MCF 10A (cell line): ENCODE measurements at regions not wholly inside any gene's neighbourhood (a gene's known extent, or its start where the extent isn't known, plus 50 kb on each side); places are given as distances from the start of the nearest gene placed in this dataset.
"Not testable (repeated sequence)": the region's sequence is repeated elsewhere in the genome, so short reads cannot be mapped to it uniquely, and the experiment has no call there.

Experiments
- BruUV-seq: library from RNA; stranded (reverse); fragments of 400-500 nt; replicated peaks from 2 replicates; lab custom pipeline; 2021; lab: Mats Ljungman, UMichigan
- CTCF ChIA-PET: fragments of 300-600 bp; sonication (Branson Sonifier 250); formaldehyde crosslinking; extraction: SDS; loops from one replicate; lab custom pipeline; 2021; ENCODE audit warnings: antibody characterized with exemption, inconsistent platforms; lab: Yijun Ruan, JAX
- POLR2A ChIA-PET: fragments of 300-600, 350-650 bp; sonication (Branson Sonifier 250); formaldehyde crosslinking; extraction: SDS; loops from one replicate; lab custom pipeline; 2020; ENCODE audit warnings: antibody characterized with exemption, inconsistent platforms; lab: Yijun Ruan, JAX
- DNase-seq: peaks from one replicate; pipeline ENCODE4 v3.0.0-alpha.2; 2018; ENCODE audit not compliant: unreplicated experiment
- H3K27ac Mint-ChIP-seq: one replicate; pipeline ENCODE4 v1.8.0; 2022; ENCODE audit warnings: mild to moderate bottlenecking, low read depth, mixed read lengths; ENCODE audit not compliant: unreplicated experiment
- H3K27me3 Mint-ChIP-seq: one replicate; pipeline ENCODE4 v1.8.0; 2022; ENCODE audit warnings: mixed read lengths; ENCODE audit not compliant: insufficient read depth, unreplicated experiment
- H3K36me3 Mint-ChIP-seq: one replicate; pipeline ENCODE4 v1.8.0; 2022; ENCODE audit warnings: mild to moderate bottlenecking, moderate library complexity, mixed read lengths; ENCODE audit not compliant: insufficient read depth, unreplicated experiment
- H3K4me1 Mint-ChIP-seq: one replicate; pipeline ENCODE4 v1.8.0; 2022; ENCODE audit warnings: mixed read lengths; ENCODE audit not compliant: insufficient read depth, unreplicated experiment
- H3K4me3 Mint-ChIP-seq: one replicate; pipeline ENCODE4 v1.8.0; 2022; ENCODE audit warnings: mild to moderate bottlenecking, moderate library complexity, mixed read lengths; ENCODE audit not compliant: unreplicated experiment
- H3K9me3 Mint-ChIP-seq: one replicate; pipeline ENCODE4 v1.8.0; 2022; ENCODE audit warnings: mixed read lengths; ENCODE audit not compliant: unreplicated experiment
- intact Hi-C: fragments of 100-400 bp; cut with micrococcal nuclease; formaldehyde crosslinking; loops from 2 replicates; pipeline ENCODE4 v1.14.1; 2022
- TF ChIP-seq, protein P1 (sequence below): fragments of 200-600 bp; IDR thresholded peaks from one replicate; pipeline ENCODE4 v1.8.0; 2022; ENCODE audit warnings: antibody characterized with exemption, mild to moderate bottlenecking; ENCODE audit not compliant: unreplicated experiment

DNA sequence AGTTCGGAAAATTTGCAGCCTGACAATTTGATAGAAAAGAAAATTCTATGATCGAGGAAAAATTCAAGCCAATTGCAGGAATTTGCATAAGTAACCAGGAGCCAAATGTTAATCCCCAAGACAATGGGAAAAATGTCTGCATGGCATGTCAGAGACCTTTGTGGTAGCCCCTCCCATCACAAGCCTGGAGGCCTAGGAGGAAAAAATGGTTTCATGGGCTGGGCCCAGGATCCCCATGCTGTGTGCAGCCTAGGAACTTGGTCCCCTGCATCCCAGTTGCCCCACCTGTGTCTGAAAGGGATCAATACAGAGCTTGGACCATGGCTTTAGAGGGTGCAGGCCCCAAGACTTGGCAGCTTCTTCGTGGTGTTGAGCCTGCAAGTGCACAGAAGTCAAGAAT is 1847.9 kb upstream of the ACO1 start:
- intact Hi-C loops: no loop called here
- BruUV-seq: no TSS peak

DNA sequence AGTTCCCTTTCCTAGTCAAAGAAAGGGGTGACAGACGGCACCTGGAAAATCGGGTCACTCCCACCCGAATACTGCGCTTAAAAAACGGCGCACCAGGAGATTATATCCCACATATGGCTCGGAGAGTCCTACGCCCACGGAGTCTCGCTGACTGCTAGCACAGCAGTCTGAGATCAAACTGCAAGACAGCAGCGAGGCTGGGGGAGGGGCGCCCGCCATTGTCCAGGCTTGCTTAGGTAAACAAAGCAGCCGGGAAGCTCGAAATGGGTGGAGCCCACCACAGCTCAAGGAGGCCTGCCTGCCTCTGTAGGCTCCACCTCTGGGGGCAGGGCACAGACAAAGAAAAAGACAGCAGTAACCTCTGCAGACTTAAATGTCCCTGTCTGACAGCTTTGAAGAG is 1844.7 kb upstream of the ACO1 start:
- intact Hi-C loops, DNase-seq, H3K27ac Mint-ChIP-seq, BruUV-seq, POLR2A ChIA-PET, H3K36me3 Mint-ChIP-seq, H3K4me3 Mint-ChIP-seq, H3K4me1 Mint-ChIP-seq, H3K27me3 Mint-ChIP-seq, H3K9me3 Mint-ChIP-seq, CTCF ChIA-PET: not testable (repeated sequence)

More for the DNA sequence above, 1847.9 kb upstream of the ACO1 start:
- Mint-ChIP-seq H3K27ac (no peak overlapping the region), H3K9me3 (peaks cover 7% of the 10 kb centered on the region), H3K4me1 (no peaks in the 10 kb centered on the region), H3K4me3 (no peak overlapping the region), H3K36me3 (peaks cover 6% of the 10 kb centered on the region), H3K27me3 (no peaks in the 10 kb centered on the region)
- TF ChIP-seq, protein P1, sequence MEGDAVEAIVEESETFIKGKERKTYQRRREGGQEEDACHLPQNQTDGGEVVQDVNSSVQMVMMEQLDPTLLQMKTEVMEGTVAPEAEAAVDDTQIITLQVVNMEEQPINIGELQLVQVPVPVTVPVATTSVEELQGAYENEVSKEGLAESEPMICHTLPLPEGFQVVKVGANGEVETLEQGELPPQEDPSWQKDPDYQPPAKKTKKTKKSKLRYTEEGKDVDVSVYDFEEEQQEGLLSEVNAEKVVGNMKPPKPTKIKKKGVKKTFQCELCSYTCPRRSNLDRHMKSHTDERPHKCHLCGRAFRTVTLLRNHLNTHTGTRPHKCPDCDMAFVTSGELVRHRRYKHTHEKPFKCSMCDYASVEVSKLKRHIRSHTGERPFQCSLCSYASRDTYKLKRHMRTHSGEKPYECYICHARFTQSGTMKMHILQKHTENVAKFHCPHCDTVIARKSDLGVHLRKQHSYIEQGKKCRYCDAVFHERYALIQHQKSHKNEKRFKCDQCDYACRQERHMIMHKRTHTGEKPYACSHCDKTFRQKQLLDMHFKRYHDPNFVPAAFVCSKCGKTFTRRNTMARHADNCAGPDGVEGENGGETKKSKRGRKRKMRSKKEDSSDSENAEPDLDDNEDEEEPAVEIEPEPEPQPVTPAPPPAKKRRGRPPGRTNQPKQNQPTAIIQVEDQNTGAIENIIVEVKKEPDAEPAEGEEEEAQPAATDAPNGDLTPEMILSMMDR: no peak
- POLR2A ChIA-PET: no interaction called here
- DNase-seq: no peak
- CTCF ChIA-PET: no interaction called here

DNA sequence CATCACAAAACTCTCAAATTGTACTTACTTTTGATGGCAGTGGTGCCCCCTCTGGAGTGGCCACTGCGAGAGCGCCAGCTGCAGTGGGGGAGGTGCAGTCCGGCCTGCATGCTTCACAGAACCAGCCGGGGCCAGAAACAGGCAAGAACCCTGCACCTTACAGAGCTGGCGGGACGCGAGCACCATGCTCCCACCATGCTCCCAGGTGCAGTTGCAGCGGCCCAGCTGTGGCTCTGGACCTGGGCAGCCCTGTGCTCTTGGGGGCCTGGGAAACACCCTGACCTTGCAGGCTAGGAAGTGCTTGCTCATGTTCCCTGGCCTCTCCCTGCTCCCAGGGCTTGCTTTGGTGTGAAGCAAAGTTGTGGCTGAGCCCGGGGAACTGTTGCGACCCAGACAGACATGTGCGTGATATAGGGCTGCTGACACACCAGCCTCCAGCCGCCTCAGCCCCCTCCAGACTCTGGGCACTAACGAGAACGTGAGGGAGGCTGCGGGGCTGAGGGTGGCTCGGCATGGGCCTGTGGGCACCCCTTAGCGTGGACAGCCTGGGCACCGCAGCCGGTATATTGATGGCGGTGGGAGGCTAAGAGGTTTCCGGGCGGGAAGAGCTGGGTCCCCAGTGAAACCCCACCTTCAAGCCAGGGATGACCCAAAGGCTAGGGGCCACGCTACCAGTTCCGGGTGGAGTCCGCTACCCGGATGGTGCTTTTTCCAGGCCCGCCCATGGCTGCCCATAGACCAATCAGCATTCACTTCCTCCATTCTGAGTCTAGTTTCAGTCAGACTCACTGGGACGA is 1809.9 kb upstream of the ACO1 start:
- CTCF ChIA-PET: no interaction called here

DNA sequence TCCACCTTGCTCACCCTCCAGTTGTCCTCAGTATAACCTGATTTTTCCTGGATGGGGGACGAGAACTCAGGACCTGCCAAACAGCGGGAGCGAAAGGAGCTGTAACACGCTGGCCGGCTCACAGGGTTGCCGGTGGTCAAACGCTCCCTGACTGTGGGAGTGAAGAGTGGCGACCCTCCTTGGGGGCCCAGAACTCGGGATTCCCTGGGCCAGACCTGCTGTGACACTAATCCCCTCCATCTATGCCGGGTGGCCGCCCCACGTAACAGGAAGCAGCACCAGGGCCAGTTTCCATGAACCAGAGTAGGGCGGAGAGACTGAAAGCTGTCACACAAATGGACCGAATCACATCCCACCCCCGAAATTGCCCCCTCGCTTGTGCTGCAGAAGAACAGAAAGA is 1809.2 kb upstream of the ACO1 start:
- POLR2A ChIA-PET: no interaction called here
- DNase-seq: no peak
- intact Hi-C loops: no loop called here
- BruUV-seq: no TSS peak
- no peak overlapping the region for H3K4me3 Mint-ChIP-seq
- peaks cover 8% of the 10 kb centered on the region for H3K9me3 Mint-ChIP-seq
- H3K27ac Mint-ChIP-seq: no peak overlapping the region
- CTCF ChIA-PET: no interaction called here
- H3K36me3 Mint-ChIP-seq: no peaks in the 10 kb centered on the region
- TF ChIP-seq, protein P1: no peak
- peaks cover 4% of the 10 kb centered on the region for H3K27me3 Mint-ChIP-seq
- H3K4me1 Mint-ChIP-seq: no peaks in the 10 kb centered on the region

More for the DNA sequence above, 1809.9 kb upstream of the ACO1 start:
- no TSS peak for BruUV-seq
- intact Hi-C loops: no loop called here
- Mint-ChIP-seq H3K4me3 (no peak overlapping the region), H3K9me3 (peaks cover 8% of the 10 kb centered on the region), H3K27ac (no peak overlapping the region), H3K4me1 (no peaks in the 10 kb centered on the region), H3K36me3 (no peaks in the 10 kb centered on the region), H3K27me3 (no peaks in the 10 kb centered on the region)
- POLR2A ChIA-PET: interaction anchor here (0.9 kb wide), 1 partner anchor 23 kb away, joined by 4 read pairs; no protein-coding TSS in a partner anchor
- DNase-seq: no peak
- TF ChIP-seq, protein P1: no peak
